Stimulated activated CD4-positive, alpha-beta T cell treated with anti-CD3 and anti-CD28 coated beads, Interleukin-4, amount 100 ng/mL, for 48 hours (primary cell): ENCODE measurements at regions not wholly inside any gene's neighbourhood (a gene's known extent, or its start where the extent isn't known, plus 50 kb on each side); places are given as distances from the start of the nearest gene placed in this dataset.

Experiments used
- DNase-seq, 2 donors: peaks; one replicate each; pipeline ENCODE4 v3.0.0-alpha.2; 2020; ENCODE audit warnings: low read depth in 2 of 2

- no peak for DNase-seq
Observed at GRCh38 chr4:126431049-126431448, 1116.3 kb downstream of the FAT4 start.

- no peak for DNase-seq
Observed at GRCh38 chr4:126435491-126435890, 1120.7 kb downstream of the FAT4 start.

GRCh38 chr4:126440297-126440696 lies 1125.5 kb downstream of the FAT4 start:
- DNase-seq, result no peak

GRCh38 chr4:126441173-126442035 lies 1126.6 kb downstream of the FAT4 start:
- DNase-seq, result no peak

GRCh38 chr4:126445596-126445995 lies 1130.8 kb downstream of the FAT4 start:
- no peak for DNase-seq

GRCh38 chr4:126446917-126447316 lies 1132.2 kb downstream of the FAT4 start:
- no peak for DNase-seq

- no peak for DNase-seq
Observed at GRCh38 chr4:126448086-126448845, 1133.5 kb downstream of the FAT4 start.

GRCh38 chr4:126451237-126451873 lies 1136.6 kb downstream of the FAT4 start:
- no peak for DNase-seq

GRCh38 chr4:126455865-126456264 lies 1141.1 kb downstream of the FAT4 start:
- no peak for DNase-seq

GRCh38 chr4:126458993-126459392 lies 1144.2 kb downstream of the FAT4 start:
- no peak for DNase-seq

GRCh38 chr4:126465341-126465740 lies 1150.6 kb downstream of the FAT4 start:
- no peak for DNase-seq

- DNase-seq, result no peak
Observed at GRCh38 chr4:126466848-126467247, 1152.1 kb downstream of the FAT4 start.

GRCh38 chr4:126468144-126468543 lies 1153.4 kb downstream of the FAT4 start:
- no peak for DNase-seq

GRCh38 chr4:126470862-126471261 lies 1156.1 kb downstream of the FAT4 start:
- DNase-seq, result no peak

GRCh38 chr4:126475730-126476129 lies 1157.0 kb upstream of the INTU start:
- DNase-seq, result no peak

GRCh38 chr4:126479709-126480108 lies 1153.0 kb upstream of the INTU start:
- no peak for DNase-seq

GRCh38 chr4:126482311-126482710 lies 1150.4 kb upstream of the INTU start:
- DNase-seq, result no peak

GRCh38 chr4:126486377-126486776 lies 1146.4 kb upstream of the INTU start:
- no peak for DNase-seq

- no peak for DNase-seq
Observed at GRCh38 chr4:126489826-126490463, 1142.8 kb upstream of the INTU start.

- no peak for DNase-seq
Observed at GRCh38 chr4:126495163-126495752, 1137.5 kb upstream of the INTU start.

- DNase-seq, result no peak
Observed at GRCh38 chr4:126512979-126513378, 1119.8 kb upstream of the INTU start.

GRCh38 chr4:126513596-126513995 lies 1119.2 kb upstream of the INTU start:
- DNase-seq, result no peak
